HG03575 (cell line): ENCODE measurements at regions not wholly inside any gene's neighbourhood (a gene's known extent, or its start where the extent isn't known, plus 50 kb on each side); places are given as distances from the start of the nearest gene placed in this dataset.

Experiments
- ATAC-seq: cut with Tn5 transposase; IDR thresholded peaks from one replicate; pipeline ENCODE4 v1.9.1; 2021; ENCODE audit not compliant: unreplicated experiment, insufficient number of reproducible peaks, low FRiP score; ENCODE audit errors: extremely low read depth

DNA sequence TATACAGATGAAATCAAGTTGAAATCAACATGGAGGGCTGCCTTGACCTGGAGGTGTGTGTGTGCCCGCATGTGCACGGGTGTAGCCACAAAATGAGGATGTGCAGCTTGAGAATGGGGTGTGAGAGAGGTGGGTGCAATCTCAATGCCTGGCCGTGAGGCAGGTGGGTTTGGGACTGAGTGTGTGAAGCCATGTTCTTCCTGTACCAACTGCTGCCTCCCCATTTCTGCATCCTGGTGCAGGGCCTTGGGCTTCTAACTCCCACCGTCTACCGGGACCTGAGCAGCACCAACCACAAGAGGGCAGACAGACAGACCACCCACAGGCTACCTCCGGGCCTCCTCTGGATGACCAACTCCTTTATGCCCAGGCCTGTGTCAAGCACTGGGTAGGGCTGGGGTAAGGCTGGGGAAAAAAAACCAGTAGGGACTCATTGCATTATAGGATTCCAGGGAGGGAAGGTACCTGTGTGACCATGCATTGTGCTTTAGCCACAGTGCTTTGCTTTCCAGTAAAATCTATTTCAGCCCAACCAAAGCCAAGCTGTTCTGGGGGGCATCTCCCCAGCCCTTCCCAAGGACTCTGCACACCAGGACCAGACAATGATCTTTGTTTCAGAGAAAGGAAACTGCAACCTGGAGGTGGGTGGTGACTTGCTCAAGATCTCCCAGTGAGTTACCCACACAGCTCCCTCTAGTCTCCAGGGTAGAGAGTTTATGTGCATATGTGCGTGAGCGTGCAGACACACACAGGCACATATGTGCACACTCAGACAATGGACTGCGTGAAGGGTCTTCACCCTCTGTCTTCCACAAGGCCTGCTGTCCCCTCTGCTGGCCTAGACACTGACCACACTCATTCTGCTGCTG is 162.2 kb upstream of the TLE3 start:
- ATAC-seq = no peak

DNA sequence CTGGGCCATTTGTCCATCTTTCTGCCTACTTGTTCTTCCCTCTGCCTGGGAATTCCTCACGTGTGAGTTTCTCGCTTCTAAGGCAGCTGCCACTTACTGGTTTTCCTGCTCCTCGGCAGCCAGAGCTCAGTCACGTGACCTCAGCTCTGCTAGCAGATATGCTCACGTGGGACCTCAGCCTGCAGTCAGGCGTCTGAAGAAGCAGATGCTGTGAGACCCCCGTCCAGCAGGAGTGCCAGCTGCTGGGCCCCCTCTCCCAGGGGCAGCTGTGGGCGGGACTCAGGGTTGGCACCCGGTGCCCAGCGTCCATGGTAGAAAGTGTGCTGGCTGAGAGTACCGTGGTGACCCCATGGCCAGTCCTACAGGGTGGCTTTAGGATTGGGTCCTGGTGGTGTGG is 161.3 kb upstream of the TLE3 start:
- ATAC-seq = no peak

DNA sequence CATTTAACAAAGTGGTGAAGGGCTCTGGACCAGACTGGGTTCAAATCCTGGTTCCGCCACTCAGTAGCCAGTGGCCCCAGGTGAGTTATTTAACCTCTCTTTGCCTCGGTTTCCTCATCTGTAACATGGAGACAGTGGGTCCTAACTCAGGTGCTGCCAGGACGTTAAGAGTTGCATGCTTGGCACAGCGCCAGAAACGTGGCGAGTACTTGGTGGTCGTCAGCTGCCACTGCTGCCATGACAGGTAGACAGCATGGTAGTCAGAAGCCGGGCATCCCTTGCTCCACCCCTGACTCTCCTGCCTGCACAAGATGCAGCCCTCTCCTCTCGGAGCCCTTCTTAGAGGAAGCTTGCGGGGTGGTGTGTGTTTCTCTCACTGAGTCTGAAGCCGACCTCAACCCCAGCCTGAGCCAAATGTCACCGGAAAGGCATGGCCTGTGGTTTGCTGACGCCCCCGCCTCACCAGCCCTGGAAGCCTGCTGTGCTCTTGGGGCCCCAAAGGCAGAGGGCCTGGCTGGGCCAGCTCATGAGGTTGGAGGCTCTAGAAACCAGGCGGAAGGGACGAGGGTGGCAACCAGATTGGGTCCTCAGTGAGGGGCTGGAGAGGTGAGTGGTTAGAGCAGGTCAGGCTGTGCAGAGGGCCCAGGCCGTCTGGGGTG is 160.8 kb upstream of the TLE3 start:
- no peak for ATAC-seq

DNA sequence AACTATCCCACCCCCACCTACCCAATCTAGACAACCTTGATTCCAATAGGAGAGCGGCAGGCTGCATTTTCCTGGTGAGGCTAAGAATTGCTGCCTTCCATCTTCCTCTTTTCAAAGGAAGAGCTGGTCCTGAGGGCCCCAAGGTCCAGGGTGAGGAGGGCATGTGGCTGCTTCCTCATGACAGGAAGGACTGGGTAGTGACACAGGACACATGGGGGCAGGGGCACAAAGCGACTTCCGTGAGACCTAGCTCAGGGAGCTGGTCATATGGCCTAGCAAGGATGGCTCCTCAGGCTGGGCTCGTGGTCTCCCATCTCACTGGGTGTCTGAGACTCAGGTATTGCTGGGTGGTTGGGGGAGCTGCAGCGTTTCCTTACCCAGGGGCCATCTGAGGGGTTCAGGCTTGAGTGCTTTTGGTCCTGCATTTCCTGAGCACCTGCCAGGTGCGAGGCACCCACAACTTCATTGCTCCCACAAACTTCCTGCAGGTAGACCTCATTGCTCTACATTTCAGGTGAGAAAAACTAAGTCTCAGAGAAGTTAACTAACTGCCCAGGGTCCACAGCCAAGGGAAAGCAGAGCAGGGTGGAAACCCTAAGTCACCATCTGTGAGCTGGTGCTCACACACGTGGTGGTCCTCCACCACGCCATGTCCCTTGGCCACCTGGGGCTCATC is 160.0 kb upstream of the TLE3 start:
- ATAC-seq = no peak

DNA sequence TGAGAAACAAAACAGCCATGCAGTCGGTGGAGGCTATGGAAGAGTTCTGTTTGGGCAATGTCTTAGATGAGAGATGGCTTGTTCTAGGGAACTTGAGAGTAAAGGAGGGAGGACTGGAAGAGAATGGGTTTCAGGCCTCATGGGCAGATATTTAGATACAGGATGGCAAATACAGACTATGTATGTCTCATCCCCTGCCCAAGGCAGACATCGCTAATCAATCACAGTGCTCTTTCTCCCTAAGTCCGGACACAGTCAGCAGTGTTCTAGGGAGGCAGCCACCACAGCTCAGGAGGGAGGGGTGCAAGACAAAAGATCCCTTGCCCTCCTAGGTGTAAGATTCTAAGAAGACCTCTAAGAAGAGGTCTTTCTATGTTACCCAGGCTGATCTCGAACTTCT is 159.3 kb upstream of the TLE3 start:
- ATAC-seq = no peak

DNA sequence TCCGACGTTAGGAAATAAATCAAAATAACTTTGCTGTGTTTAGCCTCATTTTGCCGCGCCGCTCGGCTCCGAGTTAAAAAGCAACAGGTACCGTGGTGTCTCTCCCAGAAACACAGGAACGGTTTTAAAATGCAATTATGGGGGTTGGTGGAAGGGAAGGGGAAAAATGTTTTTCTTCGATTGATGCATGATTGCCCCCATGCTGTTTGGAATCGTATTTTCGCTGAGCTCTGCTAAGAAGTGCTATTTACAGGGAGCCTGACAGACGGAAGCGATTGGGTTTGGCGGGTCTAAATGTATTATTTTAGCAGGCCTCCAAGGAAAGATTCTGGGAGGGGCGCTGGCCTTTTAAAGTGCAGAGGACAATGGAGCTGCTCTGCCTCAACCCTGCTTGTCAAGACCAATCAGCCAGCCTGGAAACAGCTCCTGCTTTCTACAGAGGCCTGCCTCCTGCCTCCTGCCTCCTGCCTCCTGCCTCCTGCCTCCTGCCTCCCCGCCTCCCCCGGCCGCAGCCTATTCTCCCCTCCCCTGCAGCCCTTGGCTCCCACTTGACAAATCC is 156.7 kb upstream of the TLE3 start:
- ATAC-seq = no peak

DNA sequence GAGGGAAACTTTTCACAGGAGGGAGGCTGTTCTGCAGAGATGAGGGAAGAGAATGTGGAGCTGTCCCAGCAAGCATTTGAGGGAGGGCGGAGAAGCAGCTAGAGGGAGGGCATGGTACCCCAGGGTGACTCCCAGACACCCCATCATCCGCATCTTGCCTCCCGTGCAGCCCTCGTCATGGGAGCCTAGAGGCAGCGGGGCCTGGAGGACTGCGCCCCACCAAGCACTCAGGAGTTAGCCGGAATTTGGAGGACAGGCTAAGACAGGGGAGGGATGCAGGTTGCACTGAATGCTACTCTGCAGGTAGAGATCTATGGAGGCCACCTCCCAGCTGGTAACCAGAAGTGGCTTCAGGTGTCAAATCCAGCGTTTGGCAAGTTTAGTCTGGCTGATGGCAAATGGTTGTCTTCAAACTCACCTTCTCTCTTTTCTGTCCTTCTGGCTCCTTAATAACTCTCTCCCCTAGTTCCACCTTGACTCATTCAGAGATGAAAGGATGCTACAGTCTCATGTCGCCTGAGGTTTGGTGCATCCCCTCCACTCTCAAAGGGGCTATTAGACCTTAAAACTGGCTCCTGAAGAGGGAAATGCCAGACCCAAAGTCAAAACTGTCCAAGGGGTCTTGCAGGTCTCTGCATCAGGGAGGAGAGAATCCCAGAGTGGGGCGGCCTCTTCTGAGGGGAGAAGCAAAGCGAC is 155.9 kb upstream of the TLE3 start:
- no peak for ATAC-seq

DNA sequence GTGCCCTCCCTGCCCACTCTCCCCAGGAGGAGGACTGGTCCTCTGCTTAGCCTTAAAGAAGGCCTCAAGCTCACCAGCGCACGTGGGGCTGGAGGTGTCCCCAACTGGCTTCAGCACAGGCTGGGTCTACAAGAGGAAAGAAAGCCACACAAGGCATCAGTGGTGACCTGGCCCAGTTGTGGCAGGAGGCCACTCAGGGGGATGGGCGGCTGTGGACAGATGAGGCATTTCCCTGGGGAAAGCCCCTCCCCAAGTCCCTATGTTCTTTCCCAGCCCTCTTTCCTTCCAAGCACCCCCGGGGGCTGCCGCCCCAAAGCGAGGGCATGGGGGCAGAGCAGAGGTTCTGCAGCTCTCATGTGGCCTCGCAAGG is 155.2 kb upstream of the TLE3 start:
- no peak for ATAC-seq

DNA sequence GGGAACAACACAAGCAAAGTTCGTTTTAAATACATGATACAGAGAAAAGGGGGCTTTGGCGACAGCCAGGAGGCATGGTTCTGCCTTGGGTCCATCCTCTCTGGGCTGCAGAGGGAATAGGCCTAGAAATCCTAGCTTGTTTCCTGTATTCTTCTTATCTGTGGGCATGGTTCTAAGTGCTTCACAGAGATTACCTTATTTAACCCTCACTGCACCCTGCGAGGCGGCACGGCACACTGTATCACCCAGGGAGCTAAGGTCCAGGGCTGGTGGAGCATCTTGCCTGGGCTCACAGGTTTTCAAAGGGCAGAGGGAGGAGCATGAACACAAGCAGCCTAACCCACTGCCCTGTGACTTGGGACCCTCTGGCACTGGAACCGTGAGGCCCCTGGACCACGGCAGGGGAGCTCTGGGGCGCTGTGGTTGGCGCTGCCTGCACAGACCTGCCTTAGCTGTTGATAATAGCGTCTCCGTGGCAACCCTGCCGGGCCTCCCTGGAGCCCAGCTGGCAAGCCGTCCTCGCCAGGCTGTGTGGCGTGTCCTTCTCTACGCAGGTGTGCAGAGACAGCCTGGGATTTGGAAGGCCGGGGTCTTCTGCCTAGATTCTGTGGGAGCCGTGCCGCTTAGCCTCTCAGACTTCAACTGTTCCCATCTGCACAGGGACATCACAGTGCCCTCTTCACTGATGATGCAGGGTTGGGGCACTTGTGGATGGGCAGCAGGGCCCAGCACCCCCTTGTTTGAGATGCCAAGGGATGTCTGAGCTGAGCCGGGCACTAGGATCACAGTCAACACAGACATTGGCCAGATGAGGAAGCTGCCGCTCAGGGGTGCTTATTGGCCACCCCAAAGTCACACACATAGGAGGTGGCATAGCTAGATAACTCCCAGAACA is 154.6 kb upstream of the TLE3 start:
- no peak for ATAC-seq

DNA sequence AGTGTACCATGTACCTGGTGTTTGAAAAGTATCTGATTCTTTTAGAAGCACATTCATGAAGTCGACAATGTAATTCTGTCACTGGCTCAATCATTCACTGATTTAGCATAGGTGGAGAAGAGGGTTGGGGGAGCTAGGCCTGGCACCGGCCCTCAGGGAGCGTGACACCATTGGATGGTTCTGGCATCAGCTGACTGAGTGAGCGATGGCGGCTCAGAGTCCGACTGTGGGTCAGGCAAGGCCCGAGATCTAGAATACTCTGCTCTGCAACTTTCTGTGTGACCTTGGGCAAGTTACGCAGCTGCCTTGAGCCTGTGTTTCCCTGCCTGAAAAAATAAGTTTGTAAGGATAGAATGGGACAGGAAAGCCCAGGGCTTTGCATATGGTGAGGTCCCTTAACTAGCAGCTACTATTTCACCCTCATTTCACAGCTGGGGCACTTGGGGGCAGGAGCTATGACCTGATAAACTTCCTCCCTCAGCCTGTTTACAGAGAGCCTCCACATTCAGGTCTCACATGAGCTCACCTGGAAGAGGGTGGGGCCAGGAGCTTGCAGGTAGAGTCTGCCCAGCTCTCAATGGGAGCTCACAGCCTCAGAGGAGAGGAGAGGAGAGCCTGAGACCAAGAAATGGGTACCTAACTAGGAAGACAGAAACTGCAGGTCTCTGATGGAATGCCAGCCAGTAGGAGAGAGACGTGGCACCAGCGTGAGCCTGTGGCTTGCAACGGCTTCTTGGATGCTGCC is 153.7 kb upstream of the TLE3 start:
- ATAC-seq = no peak

DNA sequence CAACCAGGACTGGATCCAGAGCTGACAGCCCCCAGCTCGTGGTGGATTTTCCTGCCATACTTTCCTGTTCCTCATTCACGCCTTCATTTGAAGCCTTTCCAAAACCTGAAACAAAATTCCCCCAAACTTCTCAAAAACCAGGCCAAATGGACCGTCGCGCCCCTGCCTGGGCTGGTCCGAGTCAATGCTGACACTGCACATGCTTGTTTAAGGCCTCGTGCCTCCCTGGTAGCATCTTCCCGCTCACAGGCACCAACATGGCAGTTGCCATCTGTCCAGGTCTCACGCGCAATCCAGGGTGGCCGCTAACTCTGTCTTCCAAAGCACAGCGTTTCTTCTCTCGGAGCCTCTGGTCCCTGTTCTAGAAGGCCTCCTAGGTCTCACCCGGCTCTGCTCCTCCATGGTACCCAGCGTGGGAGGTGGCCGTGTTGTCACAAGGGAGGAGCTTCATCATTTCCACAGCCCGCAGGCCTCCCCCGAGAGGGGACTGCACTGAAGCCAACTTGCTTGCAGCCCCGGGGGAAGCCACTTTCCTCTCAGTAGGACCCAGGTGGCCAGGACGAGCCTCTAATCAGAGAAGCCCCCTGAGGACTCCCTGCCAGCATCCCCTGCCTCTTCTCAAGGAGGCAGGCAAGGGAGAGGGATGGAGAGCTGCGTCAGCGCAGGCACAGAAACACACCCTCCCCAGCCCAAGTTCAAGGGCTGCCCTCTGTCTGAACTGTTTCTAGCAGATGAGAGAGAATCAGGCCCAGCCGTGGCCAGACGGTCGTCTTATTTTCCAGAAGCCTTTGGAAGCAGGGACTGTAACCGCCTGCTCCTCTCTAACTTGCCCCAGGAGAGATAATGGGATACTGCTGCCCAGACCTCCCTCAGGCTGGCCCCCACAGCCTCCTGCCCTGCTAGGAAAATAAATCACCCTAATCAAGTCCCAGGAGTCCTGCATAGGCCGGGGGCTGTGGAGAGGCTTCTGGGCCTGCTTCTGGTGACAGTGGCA is 152.8 kb upstream of the TLE3 start:
- ATAC-seq = no peak

DNA sequence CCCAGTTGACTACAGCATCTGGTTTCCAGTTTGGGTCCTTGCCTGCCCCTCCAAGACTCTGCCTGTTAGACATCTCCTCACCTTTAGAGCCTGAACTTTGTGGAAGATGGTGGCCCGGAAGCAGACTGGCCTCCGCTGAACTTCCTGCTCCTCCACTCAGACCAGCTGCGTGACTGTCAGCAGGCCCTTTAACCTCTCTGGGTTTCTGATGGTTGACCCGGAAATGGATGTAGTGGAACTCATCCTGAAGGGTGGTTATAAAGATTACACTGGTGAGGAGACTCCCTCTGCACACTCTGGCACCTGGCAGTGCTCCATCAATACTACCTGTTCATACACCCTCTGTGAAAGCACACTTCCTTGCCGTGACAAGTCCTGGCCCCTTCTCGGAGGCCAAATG is 151.9 kb upstream of the TLE3 start:
- ATAC-seq = no peak

DNA sequence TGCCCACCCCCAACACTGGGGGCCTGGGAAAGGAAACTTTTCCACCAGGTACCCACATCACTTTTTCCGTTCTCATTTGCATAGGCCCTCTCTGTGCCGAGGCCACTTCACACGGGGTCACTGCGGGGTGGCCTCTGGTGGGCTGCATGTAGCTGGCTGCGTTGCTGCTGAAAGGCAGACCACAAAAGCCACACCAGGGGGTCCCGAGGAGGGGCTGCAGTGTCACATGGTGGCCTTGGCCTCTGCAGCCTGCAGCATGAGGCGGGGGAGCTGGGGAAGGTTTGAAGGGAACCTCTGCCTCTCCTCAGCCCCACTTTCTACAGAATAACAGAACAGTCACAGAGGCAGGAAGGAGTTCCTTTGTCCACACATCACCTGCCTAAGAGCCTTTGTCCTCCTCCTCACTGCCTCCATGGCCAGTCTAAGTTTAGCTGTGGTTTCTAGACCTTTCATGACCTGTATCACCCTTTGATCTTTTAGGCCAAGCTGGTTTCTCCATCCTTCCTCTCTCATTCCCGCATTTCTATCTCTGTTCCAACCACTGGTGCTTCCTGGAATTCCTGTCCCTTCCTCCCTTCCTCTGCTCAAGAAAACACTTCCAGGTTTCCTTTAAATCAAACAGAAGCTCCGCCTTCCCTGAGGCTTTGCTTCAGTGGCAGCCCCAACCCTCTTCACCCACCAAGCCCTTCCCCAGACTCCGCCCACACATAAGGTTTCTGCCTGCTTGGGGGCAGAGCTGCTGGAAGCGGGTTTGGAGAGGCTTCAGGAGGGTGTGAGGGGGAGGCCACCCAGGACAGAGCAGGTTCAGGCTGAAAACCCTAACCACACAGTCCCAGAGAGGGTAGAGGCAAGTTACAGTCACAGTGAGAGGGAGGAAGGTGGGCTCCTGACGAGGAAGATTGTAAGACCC is 150.7 kb upstream of the TLE3 start:
- ATAC-seq = no peak

DNA sequence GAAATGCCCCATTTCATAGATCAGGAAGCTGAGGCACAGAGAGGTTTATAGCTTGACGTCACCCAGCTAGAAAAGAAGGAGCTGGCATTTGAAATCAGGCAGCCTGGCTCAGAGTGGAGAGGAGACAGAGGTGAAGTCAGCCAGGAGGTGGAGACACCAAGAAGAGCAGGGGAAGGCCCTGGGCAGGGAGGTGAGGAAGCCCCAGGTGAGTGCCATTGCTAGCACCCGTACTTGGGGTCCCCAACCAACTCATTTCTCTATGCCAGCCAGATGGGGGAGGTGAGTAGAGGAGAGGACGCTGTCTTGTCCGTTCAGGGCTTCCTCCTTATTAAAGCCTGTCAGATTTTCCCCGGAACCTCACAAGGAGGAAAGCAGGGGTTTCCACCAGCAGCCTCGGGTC is 149.6 kb upstream of the TLE3 start:
- no peak for ATAC-seq

DNA sequence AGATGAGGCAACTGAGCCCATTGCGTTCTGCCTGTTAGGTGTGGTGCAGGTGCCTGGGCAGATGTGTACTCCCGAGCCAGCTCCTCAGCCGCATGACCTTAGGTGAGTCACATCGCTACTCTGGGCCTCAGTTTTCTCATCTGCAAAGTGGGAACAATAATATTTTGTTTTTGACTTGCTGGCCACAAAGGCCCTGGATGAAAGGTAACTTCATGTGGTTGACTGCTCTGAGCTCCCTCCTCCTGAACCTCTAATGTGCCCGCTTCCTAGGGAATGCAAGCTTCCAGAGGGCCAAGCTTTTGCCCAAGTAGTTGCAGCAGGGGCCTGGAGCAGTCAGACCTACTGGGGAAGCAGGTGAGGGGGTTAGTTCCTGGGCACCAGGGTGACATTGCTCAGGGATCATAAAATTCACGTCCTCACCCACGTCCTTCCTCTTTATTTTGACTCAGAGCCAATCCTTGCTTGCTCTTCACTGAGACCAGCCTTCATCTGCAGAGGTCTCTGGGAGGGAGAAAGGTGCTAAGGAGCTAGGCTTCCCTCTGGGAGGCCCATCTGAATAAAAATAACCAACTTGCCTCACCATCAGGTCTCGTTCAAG is 149.0 kb upstream of the TLE3 start:
- ATAC-seq = no peak
